ENCODE measurements at regions not wholly inside any gene's neighbourhood (a gene's known extent, or its start where the extent isn't known, plus 50 kb on each side); places are given as distances from the start of the nearest gene placed in this dataset.

DNA sequence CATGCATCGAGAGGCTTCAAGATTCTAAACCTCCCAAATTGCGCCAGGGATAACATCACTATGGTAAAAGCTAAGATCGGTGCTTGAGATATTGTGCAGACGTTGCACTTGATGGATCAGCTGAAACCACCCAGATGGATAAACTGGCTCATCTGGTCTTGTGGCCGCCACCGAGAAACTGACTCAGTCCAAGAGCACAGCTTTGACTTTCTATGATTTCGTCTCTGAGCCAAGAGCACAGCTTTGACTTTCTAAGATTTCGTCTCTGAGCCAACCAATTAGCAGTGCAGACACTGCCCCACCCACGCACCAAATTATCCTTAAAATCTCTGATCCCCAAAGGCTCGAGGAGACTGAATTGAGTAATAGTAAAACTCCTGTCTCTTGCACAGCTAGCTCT, 687.2 kb downstream of the FAM133A start:
- no peak overlapping the region for H3K4me3 ChIP-seq (ENCODE audit: low read depth, low read length)
- TF ChIP-seq, protein P1, sequence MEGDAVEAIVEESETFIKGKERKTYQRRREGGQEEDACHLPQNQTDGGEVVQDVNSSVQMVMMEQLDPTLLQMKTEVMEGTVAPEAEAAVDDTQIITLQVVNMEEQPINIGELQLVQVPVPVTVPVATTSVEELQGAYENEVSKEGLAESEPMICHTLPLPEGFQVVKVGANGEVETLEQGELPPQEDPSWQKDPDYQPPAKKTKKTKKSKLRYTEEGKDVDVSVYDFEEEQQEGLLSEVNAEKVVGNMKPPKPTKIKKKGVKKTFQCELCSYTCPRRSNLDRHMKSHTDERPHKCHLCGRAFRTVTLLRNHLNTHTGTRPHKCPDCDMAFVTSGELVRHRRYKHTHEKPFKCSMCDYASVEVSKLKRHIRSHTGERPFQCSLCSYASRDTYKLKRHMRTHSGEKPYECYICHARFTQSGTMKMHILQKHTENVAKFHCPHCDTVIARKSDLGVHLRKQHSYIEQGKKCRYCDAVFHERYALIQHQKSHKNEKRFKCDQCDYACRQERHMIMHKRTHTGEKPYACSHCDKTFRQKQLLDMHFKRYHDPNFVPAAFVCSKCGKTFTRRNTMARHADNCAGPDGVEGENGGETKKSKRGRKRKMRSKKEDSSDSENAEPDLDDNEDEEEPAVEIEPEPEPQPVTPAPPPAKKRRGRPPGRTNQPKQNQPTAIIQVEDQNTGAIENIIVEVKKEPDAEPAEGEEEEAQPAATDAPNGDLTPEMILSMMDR (IDR thresholded peaks at IDR 0.05; ENCODE audit: insufficient read depth, low read length, poor library complexity, severe bottlenecking): no peak
- DNase-seq (ENCODE audit: low read depth): no peak
- no peaks in the 10 kb centered on the region for H3K27me3 ChIP-seq (ENCODE audit: control insufficient read depth, insufficient read depth, low read length)
- no peaks in the 10 kb centered on the region for H3K36me3 ChIP-seq (ENCODE audit: control insufficient read depth, insufficient read depth, low read length)

DNA sequence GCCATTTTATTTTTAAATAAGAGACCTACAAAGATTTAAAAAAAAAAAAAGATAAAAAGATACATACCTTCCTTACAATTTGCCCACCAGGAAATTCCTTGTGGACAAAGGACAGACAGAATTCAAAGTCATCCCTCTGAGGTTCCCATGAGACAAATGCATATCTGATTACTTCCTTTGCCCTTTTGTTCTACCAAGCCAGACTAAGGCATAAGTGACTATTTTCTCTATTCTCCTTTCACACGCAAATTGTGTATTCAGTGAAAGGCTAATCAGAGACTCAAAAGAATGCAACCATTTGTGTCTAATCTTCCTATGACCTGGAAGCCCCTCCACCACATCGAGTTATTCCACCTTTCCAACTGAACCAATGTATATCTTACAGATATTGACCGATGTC, 691.7 kb downstream of the FAM133A start:
- Histone ChIP-seq H3K4me3 (ENCODE audit: low read depth, low read length) (no peak overlapping the region), H3K27me3 (ENCODE audit: control insufficient read depth, insufficient read depth, low read length) (no peaks in the 10 kb centered on the region), H3K36me3 (ENCODE audit: control insufficient read depth, insufficient read depth, low read length) (no peaks in the 10 kb centered on the region)
- TF ChIP-seq, protein P1 (IDR thresholded peaks at IDR 0.05; ENCODE audit: insufficient read depth, low read length, poor library complexity, severe bottlenecking): no peak
- DNase-seq (ENCODE audit: low read depth): no peak

DNA sequence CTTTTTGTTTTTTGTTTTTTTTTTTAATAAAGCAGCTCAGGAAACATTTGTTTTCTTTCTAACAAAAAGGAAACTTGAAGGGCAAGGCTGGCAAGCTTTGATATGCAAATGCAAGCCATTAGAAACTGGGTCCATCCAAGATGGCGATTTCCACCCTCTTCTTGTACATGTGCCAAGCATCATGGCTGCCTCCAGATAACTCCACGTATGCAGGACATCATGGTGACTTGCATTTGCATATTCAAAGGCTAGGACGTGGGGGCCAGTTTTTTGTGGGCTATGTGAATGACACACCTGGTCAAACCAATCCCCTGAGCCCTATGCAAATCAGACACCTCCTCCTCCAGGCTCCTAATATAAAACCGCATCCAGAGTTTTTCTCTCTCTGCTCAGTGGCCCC, 692.6 kb downstream of the FAM133A start:
- TF ChIP-seq, protein P1 (IDR thresholded peaks at IDR 0.05; ENCODE audit: insufficient read depth, low read length, poor library complexity, severe bottlenecking): no peak
- no peak overlapping the region for H3K4me3 ChIP-seq (ENCODE audit: low read depth, low read length)
- no peaks in the 10 kb centered on the region for H3K27me3 ChIP-seq (ENCODE audit: control insufficient read depth, insufficient read depth, low read length)
- H3K36me3 ChIP-seq (ENCODE audit: control insufficient read depth, insufficient read depth, low read length): no peaks in the 10 kb centered on the region
- DNase-seq (ENCODE audit: low read depth): no peak

DNA sequence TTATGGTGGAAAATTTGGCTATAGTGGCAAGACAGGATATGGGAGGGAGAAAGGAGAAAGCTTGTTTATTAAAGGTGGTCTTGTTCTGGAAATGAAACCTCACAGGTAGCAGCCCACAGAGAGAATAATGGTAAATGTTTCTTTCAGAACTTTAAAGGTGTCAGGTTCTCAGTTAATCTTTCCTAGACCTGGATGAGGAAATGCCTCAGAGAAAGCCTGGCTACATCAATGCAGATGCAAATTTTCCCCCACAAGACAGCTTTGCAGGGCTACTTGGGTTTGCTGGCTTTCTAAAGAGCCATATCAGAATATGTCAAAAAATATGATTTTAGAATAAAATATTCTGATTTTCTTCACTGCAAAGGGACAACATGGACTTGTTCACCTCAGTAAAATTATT, 715.0 kb downstream of the FAM133A start:
- DNase-seq (ENCODE audit: low read depth): no peak
- no peak overlapping the region for H3K4me3 ChIP-seq (ENCODE audit: low read depth, low read length)
- no peaks in the 10 kb centered on the region for H3K36me3 ChIP-seq (ENCODE audit: control insufficient read depth, insufficient read depth, low read length)
- TF ChIP-seq, protein P1 (IDR thresholded peaks at IDR 0.05; ENCODE audit: insufficient read depth, low read length, poor library complexity, severe bottlenecking): no peak
- H3K27me3 ChIP-seq (ENCODE audit: control insufficient read depth, insufficient read depth, low read length): no peaks in the 10 kb centered on the region

DNA sequence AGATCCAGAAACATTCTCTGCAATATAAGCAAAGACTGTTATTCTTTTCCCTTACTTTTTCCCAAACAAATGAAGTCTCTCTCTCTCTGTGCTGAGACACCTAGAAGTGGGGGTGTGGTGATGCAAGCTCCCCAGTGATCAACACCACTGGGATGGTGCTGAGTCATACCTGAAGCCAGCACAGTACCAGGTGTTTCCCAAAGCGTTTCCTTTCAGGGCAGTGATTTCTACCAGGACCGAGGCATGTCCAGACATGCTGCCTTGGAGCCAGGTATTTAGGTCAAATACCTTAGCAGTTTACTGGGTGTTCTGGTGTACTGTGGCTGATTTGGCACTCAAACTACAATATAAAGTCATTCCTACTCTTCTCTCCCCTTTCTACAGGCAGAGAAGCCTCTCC, 726.5 kb downstream of the FAM133A start:
- DNase-seq (ENCODE audit: low read depth): no peak
- Histone ChIP-seq H3K27me3 (ENCODE audit: control insufficient read depth, insufficient read depth, low read length) (no peaks in the 10 kb centered on the region), H3K4me3 (ENCODE audit: low read depth, low read length) (no peak overlapping the region), H3K36me3 (ENCODE audit: control insufficient read depth, insufficient read depth, low read length) (no peaks in the 10 kb centered on the region)
- TF ChIP-seq, protein P1 (IDR thresholded peaks at IDR 0.05; ENCODE audit: insufficient read depth, low read length, poor library complexity, severe bottlenecking): no peak

DNA sequence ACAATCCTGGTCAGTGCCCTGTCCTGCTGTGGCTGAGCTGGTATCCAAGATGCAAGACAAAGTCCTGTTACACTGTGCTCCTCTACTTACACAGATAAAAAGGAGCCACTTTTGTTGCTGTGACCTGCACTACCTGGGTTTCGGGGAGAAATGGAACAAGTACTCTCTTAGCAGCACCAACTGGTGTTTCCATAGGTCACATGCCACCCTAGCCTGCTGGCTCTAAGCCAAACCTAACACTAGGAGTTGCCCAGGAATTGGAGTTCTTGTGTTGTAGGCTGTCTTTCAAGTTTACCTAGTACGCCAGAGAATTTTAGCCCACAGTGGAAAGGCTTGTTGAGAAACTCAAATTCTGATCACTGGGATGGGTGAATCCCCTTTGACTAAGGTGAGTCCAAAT, 727.4 kb downstream of the FAM133A start:
- no peaks in the 10 kb centered on the region for H3K27me3 ChIP-seq (ENCODE audit: control insufficient read depth, insufficient read depth, low read length)
- DNase-seq (ENCODE audit: low read depth): no peak
- H3K36me3 ChIP-seq (ENCODE audit: control insufficient read depth, insufficient read depth, low read length): no peaks in the 10 kb centered on the region
- H3K4me3 ChIP-seq (ENCODE audit: low read depth, low read length): no peak overlapping the region
- TF ChIP-seq, protein P1 (IDR thresholded peaks at IDR 0.05; ENCODE audit: insufficient read depth, low read length, poor library complexity, severe bottlenecking): no peak
